Caco-2 (cell line): ENCODE measurements at regions not wholly inside any gene's neighbourhood (a gene's known extent, or its start where the extent isn't known, plus 50 kb on each side); places are given as distances from the start of the nearest gene placed in this dataset.

ENCODE experiments used
- BruUV-seq: library from RNA; stranded (reverse); fragments of 400-500 nt; replicated peaks from 2 replicates; lab custom pipeline; 2021; lab: Mats Ljungman, UMichigan
- CTCF ChIA-PET: fragments of 300-600 bp; sonication (Branson Sonifier 250); formaldehyde crosslinking; loops from one replicate; lab custom pipeline; 2022; ENCODE audit warnings: antibody characterized with exemption; lab: Charles Lee
- POLR2A ChIA-PET: fragments of 300-600 bp; sonication (Branson Sonifier 250); formaldehyde crosslinking; loops from one replicate; lab custom pipeline; 2022; ENCODE audit warnings: antibody characterized with exemption; lab: Charles Lee
- DNase-seq, 2 experiments: peaks; one replicate each; pipeline versions ENCODE4 v3.0.0 to v3.0.0-alpha.2; 2020 to 2022
- H3K27me3 ChIP-seq: replicated peaks from 2 replicates; pipeline ENCODE4 v1.6.0; 2011; ENCODE audit warnings: low read length; ENCODE audit not compliant: control insufficient read depth, insufficient read depth
- H3K36me3 ChIP-seq: 2 replicates; pipeline ENCODE4 v1.5.1; 2011; ENCODE audit warnings: low read length; ENCODE audit not compliant: control insufficient read depth, insufficient read depth
- H3K4me1 ChIP-seq: fragments of 250-450 bp; sonication (Bioruptor Pico); 2 replicates; pipeline ENCODE4 v1.5.1; 2020; ENCODE audit warnings: mild to moderate bottlenecking
- H3K4me3 ChIP-seq: 2 replicates; pipeline ENCODE4 v1.5.1; 2011; ENCODE audit warnings: low read depth, mild to moderate bottlenecking, control low read depth, low read length
- H3K9me3 ChIP-seq: fragments of 250-450 bp; sonication (Bioruptor Pico); 2 replicates; pipeline ENCODE4 v1.5.1; 2020; ENCODE audit warnings: mild to moderate bottlenecking, moderate library complexity
- H3K27ac Mint-ChIP-seq: one replicate; pipeline ENCODE4 v1.8.0; 2022; ENCODE audit warnings: mixed read lengths; ENCODE audit not compliant: unreplicated experiment
- H3K27me3 Mint-ChIP-seq: one replicate; pipeline ENCODE4 v1.8.0; 2022; ENCODE audit warnings: mixed read lengths; ENCODE audit not compliant: insufficient read depth, unreplicated experiment
- H3K36me3 Mint-ChIP-seq: one replicate; pipeline ENCODE4 v1.8.0; 2022; ENCODE audit warnings: mild to moderate bottlenecking, mixed read lengths; ENCODE audit not compliant: insufficient read depth, unreplicated experiment
- H3K4me1 Mint-ChIP-seq: one replicate; pipeline ENCODE4 v1.8.0; 2022; ENCODE audit warnings: low read depth, mixed read lengths; ENCODE audit not compliant: unreplicated experiment
- H3K4me3 Mint-ChIP-seq: one replicate; pipeline ENCODE4 v1.8.0; 2022; ENCODE audit warnings: mild to moderate bottlenecking, moderate library complexity, mixed read lengths; ENCODE audit not compliant: unreplicated experiment
- H3K9me3 Mint-ChIP-seq: one replicate; pipeline ENCODE4 v1.8.0; 2022; ENCODE audit warnings: mixed read lengths; ENCODE audit not compliant: unreplicated experiment
- intact Hi-C: fragments of 100-400 bp; cut with micrococcal nuclease; formaldehyde crosslinking; loops from one replicate; pipeline ENCODE4 v1.10.0; 2022; ENCODE audit not compliant: unreplicated experiment
- TF ChIP-seq, protein P1 (sequence below), 2 experiments: fragments of 200-600 bp in 1 of 2; IDR thresholded peaks; 1 replicate in 1 of 2; 2 replicates in 1 of 2; pipeline versions ENCODE4 v1.5.1 to v1.8.0; 2011 to 2022; ENCODE audit warnings: antibody characterized with exemption in 1 of 2, control low read depth in 1 of 2, inconsistent platforms in 1 of 2, low read depth in 1 of 2, low read length in 1 of 2, mild to moderate bottlenecking in 1 of 2, moderate library complexity in 1 of 2; ENCODE audit not compliant: insufficient read depth in 1 of 2, severe bottlenecking in 1 of 2, unreplicated experiment in 1 of 2

DNA sequence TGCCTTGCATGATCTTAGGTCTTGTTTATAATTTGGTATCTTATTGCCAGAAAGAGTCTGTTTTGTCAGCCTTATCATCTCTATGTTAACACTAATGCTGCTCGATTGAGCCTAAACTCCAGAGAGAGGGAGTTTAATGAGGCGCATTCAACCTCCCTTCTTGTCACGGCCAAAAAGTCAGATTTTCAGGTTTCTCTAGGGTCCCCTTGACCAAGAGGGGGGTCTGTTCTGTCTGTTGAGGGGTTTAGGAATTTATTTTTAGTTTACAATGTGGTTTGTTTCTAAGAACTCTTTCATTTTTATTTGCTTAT is 285.7 kb upstream of the VWC2 start:
- Histone ChIP-seq H3K27me3 (no peaks in the 10 kb centered on the region), H3K36me3 (no peaks in the 10 kb centered on the region), H3K4me1 (no peaks in the 10 kb centered on the region), H3K9me3 (no peaks in the 10 kb centered on the region), H3K4me3 (no peak overlapping the region)
- DNase-seq, result no peak
- ChIA-PET POLR2A (no interaction called here), CTCF (no interaction called here)
- no peaks in the 10 kb centered on the region for H3K9me3 Mint-ChIP-seq
- no peaks in the 10 kb centered on the region for H3K27me3 Mint-ChIP-seq
- no peaks in the 10 kb centered on the region for H3K4me1 Mint-ChIP-seq
- intact Hi-C loops, result no loop called here
- H3K4me3 Mint-ChIP-seq, result no peak overlapping the region
- TF ChIP-seq, protein P1, sequence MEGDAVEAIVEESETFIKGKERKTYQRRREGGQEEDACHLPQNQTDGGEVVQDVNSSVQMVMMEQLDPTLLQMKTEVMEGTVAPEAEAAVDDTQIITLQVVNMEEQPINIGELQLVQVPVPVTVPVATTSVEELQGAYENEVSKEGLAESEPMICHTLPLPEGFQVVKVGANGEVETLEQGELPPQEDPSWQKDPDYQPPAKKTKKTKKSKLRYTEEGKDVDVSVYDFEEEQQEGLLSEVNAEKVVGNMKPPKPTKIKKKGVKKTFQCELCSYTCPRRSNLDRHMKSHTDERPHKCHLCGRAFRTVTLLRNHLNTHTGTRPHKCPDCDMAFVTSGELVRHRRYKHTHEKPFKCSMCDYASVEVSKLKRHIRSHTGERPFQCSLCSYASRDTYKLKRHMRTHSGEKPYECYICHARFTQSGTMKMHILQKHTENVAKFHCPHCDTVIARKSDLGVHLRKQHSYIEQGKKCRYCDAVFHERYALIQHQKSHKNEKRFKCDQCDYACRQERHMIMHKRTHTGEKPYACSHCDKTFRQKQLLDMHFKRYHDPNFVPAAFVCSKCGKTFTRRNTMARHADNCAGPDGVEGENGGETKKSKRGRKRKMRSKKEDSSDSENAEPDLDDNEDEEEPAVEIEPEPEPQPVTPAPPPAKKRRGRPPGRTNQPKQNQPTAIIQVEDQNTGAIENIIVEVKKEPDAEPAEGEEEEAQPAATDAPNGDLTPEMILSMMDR (IDR thresholded peaks at IDR 0.05; ENCODE audit: insufficient read depth in 1 of 2, low read depth in 1 of 2, low read length in 1 of 2, severe bottlenecking in 1 of 2, unreplicated experiment in 1 of 2), result no peak
- no peaks in the 10 kb centered on the region for H3K36me3 Mint-ChIP-seq
- BruUV-seq, result no TSS peak
- H3K27ac Mint-ChIP-seq, result no peak overlapping the region

DNA sequence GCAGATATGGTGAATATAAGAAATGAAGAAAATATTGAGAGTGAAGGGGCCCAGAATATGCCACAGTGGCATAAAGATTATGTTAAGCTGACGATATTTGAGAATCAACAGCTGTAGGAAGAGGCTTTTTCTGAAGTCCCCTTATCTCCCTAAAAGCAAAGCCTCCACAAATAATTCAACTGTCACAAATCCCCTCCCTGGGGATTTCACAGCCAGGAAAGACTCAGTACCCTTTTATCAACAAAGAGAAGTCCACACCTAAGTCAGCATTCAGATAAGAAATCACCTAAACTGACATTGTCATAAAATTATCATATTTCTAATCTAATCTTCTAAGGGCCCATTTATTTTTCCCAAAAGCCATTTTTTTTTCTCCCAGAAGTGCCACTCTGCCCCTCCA is 284.9 kb upstream of the VWC2 start:
- Histone ChIP-seq H3K36me3 (no peaks in the 10 kb centered on the region), H3K9me3 (no peaks in the 10 kb centered on the region), H3K4me1 (no peaks in the 10 kb centered on the region), H3K4me3 (no peak overlapping the region), H3K27me3 (no peaks in the 10 kb centered on the region)
- BruUV-seq, result no TSS peak
- Mint-ChIP-seq H3K27me3 (no peaks in the 10 kb centered on the region), H3K4me3 (no peak overlapping the region), H3K27ac (no peak overlapping the region), H3K9me3 (no peaks in the 10 kb centered on the region), H3K36me3 (no peaks in the 10 kb centered on the region), H3K4me1 (no peaks in the 10 kb centered on the region)
- TF ChIP-seq, protein P1 (IDR thresholded peaks at IDR 0.05; ENCODE audit: insufficient read depth in 1 of 2, low read depth in 1 of 2, low read length in 1 of 2, severe bottlenecking in 1 of 2, unreplicated experiment in 1 of 2), result no peak
- intact Hi-C loops, result no loop called here
- CTCF ChIA-PET, result no interaction called here
- POLR2A ChIA-PET, result no interaction called here
- no peak for DNase-seq

DNA sequence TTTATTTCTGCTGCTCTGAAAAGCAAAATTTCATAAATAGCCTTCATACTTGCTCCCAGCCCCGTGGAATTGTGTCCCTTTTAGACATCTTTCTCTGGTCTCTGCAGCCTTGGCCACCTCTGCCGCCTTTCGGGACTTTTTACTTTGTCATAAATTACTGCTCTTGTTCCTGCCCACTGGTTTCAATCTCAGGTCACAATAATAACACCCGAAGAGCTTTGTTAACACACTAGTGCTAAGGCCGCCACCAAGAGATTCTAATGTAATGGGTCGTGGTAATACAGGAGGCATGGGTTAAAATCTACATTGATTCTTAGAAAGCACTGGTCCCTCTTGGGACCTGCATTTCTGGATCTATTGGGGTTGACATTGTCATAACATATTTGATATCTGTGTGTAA is 276.0 kb upstream of the VWC2 start:
- no peak for DNase-seq
- H3K4me1 Mint-ChIP-seq, result no peaks in the 10 kb centered on the region
- no peaks in the 10 kb centered on the region for H3K9me3 Mint-ChIP-seq
- no peaks in the 10 kb centered on the region for H3K9me3 ChIP-seq
- no peaks in the 10 kb centered on the region for H3K27me3 ChIP-seq
- H3K27ac Mint-ChIP-seq, result no peak overlapping the region
- H3K36me3 ChIP-seq, result no peaks in the 10 kb centered on the region
- intact Hi-C loops, result no loop called here
- ChIA-PET CTCF (no interaction called here), POLR2A (no interaction called here)
- BruUV-seq, result no TSS peak
- H3K4me3 Mint-ChIP-seq, result no peak overlapping the region
- H3K4me1 ChIP-seq, result no peaks in the 10 kb centered on the region
- H3K36me3 Mint-ChIP-seq, result no peaks in the 10 kb centered on the region
- TF ChIP-seq, protein P1 (IDR thresholded peaks at IDR 0.05; ENCODE audit: insufficient read depth in 1 of 2, low read depth in 1 of 2, low read length in 1 of 2, severe bottlenecking in 1 of 2, unreplicated experiment in 1 of 2), result no peak
- H3K27me3 Mint-ChIP-seq, result peaks cover 4% of the 10 kb centered on the region
- H3K4me3 ChIP-seq, result no peak overlapping the region
